Aorta (tissue), 5 donors: ENCODE measurements at regions not wholly inside any gene's neighbourhood (a gene's known extent, or its start where the extent isn't known, plus 50 kb on each side); places are given as distances from the start of the nearest gene placed in this dataset.

Experiments
- ATAC-seq: fragments of 200-7000 bp; cut with Tn5 transposase; one replicate; pipeline ENCODE4 v1.9.1; 2022; ENCODE audit warnings: moderate library complexity; ENCODE audit not compliant: low FRiP score
- DNase-seq, 2 donors: peaks; one replicate each; pipeline ENCODE4 v3.0.0-alpha.2; 2020
- H3K27ac ChIP-seq, 2 donors: one replicate each; pipeline ENCODE4 v1.5.1; 2013; ENCODE audit warnings: low read length in 2 of 2, mild to moderate bottlenecking in 2 of 2, moderate library complexity in 2 of 2, control low read depth in 1 of 2, inconsistent platforms in 1 of 2, low read depth in 1 of 2
- H3K27me3 ChIP-seq, 2 donors: one replicate each; pipeline ENCODE4 v1.6.1; 2013; ENCODE audit warnings: control low read depth in 1 of 2, low read length in 1 of 2, mild to moderate bottlenecking in 1 of 2, moderate library complexity in 1 of 2; ENCODE audit not compliant: insufficient read depth in 2 of 2, control insufficient read depth in 1 of 2
- H3K36me3 ChIP-seq, 2 donors: one replicate each; pipeline ENCODE4 v1.6.1; 2013; ENCODE audit warnings: control low read depth in 1 of 2, low read length in 1 of 2, mild to moderate bottlenecking in 1 of 2; ENCODE audit not compliant: insufficient read depth in 2 of 2, control insufficient read depth in 1 of 2
- H3K4me1 ChIP-seq, 2 donors: one replicate each; pipeline ENCODE4 v1.6.1; 2013; ENCODE audit warnings: low read length in 2 of 2, control low read depth in 1 of 2, mild to moderate bottlenecking in 1 of 2, moderate library complexity in 1 of 2; ENCODE audit not compliant: insufficient read depth in 2 of 2, control insufficient read depth in 1 of 2
- H3K4me3 ChIP-seq, 2 donors: one replicate each; pipeline ENCODE4 v1.5.1; 2013; ENCODE audit warnings: low read length in 2 of 2, control low read depth in 1 of 2, mild to moderate bottlenecking in 1 of 2
- H3K9me3 ChIP-seq: one replicate; pipeline ENCODE4 v1.6.1; 2013; ENCODE audit warnings: mild to moderate bottlenecking, low read length; ENCODE audit not compliant: control insufficient read depth
- WGBS, 2 donors: extraction: QIAGEN DNeasy Blood & Tissue Kit; methylation state at CpG; one replicate each; pipeline ENCODE4 v1.1.7; 2013; 5-methylcytosine and 5-hydroxymethylcytosine counted together
- intact Hi-C, 2 donors: fragments of 100-400 bp; cut with DNase I; formaldehyde crosslinking; loops; one replicate each; pipeline versions ENCODE4 v1.14.2 to v1.15.0; 2022
- donor health status: healthy with polysubstance abuse.
- donor health status: Bipolar disorder and iron deficiency.
- donor health status: DM: no; HTN: no; CAD: no.
- donor health status: DM: no; HTN: no; CAD: no.
- donor health status: DM: yes; HTN: yes; CAD: no.

- WGBS, 2 donors: 90 to 91% methylated on average over 2 of the region's 2 CpGs
- Histone ChIP-seq H3K4me3 (no peak overlapping the region), H3K27ac (no peak overlapping the region), H3K27me3 (no peaks in the 10 kb centered on the region), H3K9me3 (no peaks in the 10 kb centered on the region), H3K4me1 (no peaks in the 10 kb centered on the region), H3K36me3 (no peaks in the 10 kb centered on the region)
- intact Hi-C loops: no loop called here
- ATAC-seq (no peak), DNase-seq (no peak)
These were observed 85.7 kb upstream of the SOX4 start for GRCh38 chr6:21507811-21508210.

DNA sequence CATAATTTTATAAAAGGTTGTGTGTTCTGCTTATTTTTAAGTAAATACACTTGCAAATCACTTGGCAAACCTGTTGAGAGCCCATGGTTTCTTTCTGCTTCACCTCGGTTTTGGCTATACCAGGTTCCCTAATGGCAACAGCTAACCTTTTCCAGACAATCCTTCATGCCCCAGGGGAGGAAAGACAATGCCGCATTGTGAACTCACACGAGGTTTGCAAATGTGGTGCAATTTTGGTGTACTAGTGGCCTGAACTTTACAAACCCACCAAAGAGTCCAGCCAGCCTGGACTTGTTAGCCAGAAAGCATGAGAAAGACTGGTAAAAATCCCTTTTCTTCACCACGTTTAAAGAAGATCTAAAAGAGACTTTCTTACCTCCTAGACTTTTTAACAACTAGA is 84.8 kb upstream of the SOX4 start:
- 76 to 82% methylated on average over 4 of the region's 4 CpGs for WGBS, 2 donors
- ATAC-seq (no peak), DNase-seq (no peak)
- H3K4me1 ChIP-seq: no peaks in the 10 kb centered on the region
- H3K9me3 ChIP-seq: no peaks in the 10 kb centered on the region
- H3K27me3 ChIP-seq: no peaks in the 10 kb centered on the region
- H3K36me3 ChIP-seq: no peaks in the 10 kb centered on the region
- intact Hi-C loops: no loop called here
- no peak overlapping the region for H3K4me3 ChIP-seq
- no peak overlapping the region for H3K27ac ChIP-seq

DNA sequence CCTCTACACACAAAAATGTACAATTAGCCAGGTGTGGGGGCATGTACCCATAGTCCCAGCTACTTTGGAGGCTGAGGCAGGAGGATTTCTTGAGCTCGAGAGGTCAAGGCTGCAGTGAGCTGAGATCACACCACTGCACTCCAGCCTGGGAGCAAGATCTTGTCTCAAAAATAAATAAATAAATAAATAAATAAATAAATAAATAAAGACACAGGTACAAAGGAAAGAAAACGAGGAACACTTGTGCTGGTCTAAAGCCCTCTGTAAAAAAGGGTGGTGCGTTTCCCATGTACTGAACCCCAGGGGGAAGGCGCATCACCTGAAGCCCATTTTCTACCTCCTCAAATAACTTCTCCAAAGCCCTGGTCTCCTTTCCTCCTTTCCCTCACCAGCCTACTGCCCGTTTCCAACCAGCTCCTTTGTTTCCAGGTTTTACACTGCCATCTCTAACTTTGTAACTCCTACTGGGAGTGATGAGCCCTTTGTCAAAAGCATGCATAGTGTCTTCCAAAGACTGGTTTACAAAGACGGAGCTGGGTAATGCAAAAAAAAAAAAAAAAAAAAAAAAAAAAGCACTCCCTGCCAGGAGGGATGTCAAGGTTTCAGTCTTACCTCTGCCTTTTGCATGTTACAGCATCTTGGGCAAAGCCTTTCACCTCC is 81.5 kb upstream of the SOX4 start:
- WGBS, 2 donors: 88 to 91% methylated on average over 6 of the region's 6 CpGs
- no peak for ATAC-seq
- H3K4me3 ChIP-seq: no peak overlapping the region

DNA sequence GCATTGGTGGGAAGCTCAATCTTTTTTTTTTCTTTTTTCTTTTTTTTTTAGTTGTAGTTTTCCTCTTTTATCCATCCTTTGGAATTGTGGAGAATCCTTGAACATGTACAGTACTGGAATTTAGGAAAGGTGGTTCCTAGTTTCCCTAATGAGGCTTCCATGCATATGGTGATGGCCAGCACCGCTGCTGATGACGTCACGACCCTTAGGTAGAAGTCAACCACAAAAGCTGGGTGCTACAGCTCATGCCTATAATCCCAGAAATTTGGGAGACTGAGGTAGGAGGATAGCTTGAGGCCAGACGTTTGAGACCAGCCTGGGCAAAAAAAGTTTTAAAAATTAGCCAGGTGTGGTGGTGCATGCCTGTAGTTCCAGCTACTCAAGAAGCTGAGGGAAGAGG is 79.3 kb upstream of the SOX4 start:
- no peak overlapping the region for H3K4me3 ChIP-seq
- H3K36me3 ChIP-seq: no peaks in the 10 kb centered on the region
- 87 to 88% methylated on average over 4 of the region's 4 CpGs for WGBS, 2 donors
- H3K27me3 ChIP-seq: no peaks in the 10 kb centered on the region
- no peak overlapping the region for H3K27ac ChIP-seq
- DNase-seq (no peak), ATAC-seq (no peak)
- intact Hi-C loops: no loop called here
- no peaks in the 10 kb centered on the region for H3K4me1 ChIP-seq
- H3K9me3 ChIP-seq: no peaks in the 10 kb centered on the region

More for the DNA sequence above, 81.5 kb upstream of the SOX4 start:
- no peaks in the 10 kb centered on the region for H3K36me3 ChIP-seq
- intact Hi-C loops: no loop called here
- no peaks in the 10 kb centered on the region for H3K9me3 ChIP-seq
- no peak overlapping the region for H3K27ac ChIP-seq
- H3K4me1 ChIP-seq: no peaks in the 10 kb centered on the region
- DNase-seq: no peak
- H3K27me3 ChIP-seq: no peaks in the 10 kb centered on the region

- 72 to 74% methylated on average over 4 of the region's 4 CpGs for WGBS, 2 donors
- H3K27ac ChIP-seq: no peak overlapping the region
- H3K9me3 ChIP-seq: no peaks in the 10 kb centered on the region
- H3K4me1 ChIP-seq: no peaks in the 10 kb centered on the region
- H3K36me3 ChIP-seq: no peaks in the 10 kb centered on the region
- DNase-seq: no peak
- ATAC-seq: no peak
- H3K4me3 ChIP-seq: no peak overlapping the region
- intact Hi-C loops: no loop called here
- no peaks in the 10 kb centered on the region for H3K27me3 ChIP-seq
These were observed 75.2 kb upstream of the SOX4 start for GRCh38 chr6:21518317-21518716.

- intact Hi-C loops: no loop called here
- Histone ChIP-seq H3K36me3 (no peaks in the 10 kb centered on the region), H3K27ac (no peak overlapping the region), H3K9me3 (no peaks in the 10 kb centered on the region), H3K4me3 (no peak overlapping the region), H3K27me3 (no peaks in the 10 kb centered on the region), H3K4me1 (no peaks in the 10 kb centered on the region)
- DNase-seq (no peak), ATAC-seq (no peak)
- WGBS, 2 donors: 82 to 89% methylated on average over 1 of the region's 1 CpG
These were observed 73.9 kb upstream of the SOX4 start for GRCh38 chr6:21519642-21520041.

DNA sequence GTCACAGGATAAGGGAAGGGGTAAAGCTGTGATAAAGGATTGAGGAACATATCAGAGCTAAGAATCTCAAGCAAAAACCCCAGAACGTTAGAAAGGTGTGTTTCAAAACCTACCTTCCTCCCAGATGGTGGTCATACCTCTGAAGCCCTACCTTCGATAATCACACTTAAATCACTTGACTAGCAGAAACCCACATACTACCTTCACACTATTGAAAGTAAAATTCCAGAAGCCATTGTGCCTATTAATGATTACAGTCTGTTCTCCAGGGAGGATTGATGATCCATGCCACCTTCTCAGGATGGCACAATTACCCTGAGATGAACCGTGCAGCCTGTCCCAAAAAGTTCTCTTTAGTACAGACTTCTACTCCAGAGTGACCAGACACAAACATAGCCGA is 72.3 kb upstream of the SOX4 start:
- DNase-seq (no peak), ATAC-seq (no peak)
- Histone ChIP-seq H3K9me3 (no peaks in the 10 kb centered on the region), H3K27ac (no peak overlapping the region), H3K4me1 (no peaks in the 10 kb centered on the region), H3K36me3 (no peaks in the 10 kb centered on the region), H3K27me3 (no peaks in the 10 kb centered on the region), H3K4me3 (no peak overlapping the region)
- WGBS, 2 donors: 68 to 75% methylated on average over 4 of the region's 4 CpGs
- intact Hi-C loops: no loop called here

GRCh38 chr6:21522143-21522747 is 71.3 kb upstream of the SOX4 start:
- H3K4me3 ChIP-seq: no peak overlapping the region
- intact Hi-C loops: no loop called here
- no peaks in the 10 kb centered on the region for H3K9me3 ChIP-seq
- no peak overlapping the region for H3K27ac ChIP-seq
- no peaks in the 10 kb centered on the region for H3K36me3 ChIP-seq
- 92 to 94% methylated on average over 14 of the region's 14 CpGs for WGBS, 2 donors
- no peaks in the 10 kb centered on the region for H3K27me3 ChIP-seq
- DNase-seq (no peak), ATAC-seq (no peak)
- H3K4me1 ChIP-seq: no peaks in the 10 kb centered on the region

GRCh38 chr6:21522797-21523456 is 70.6 kb upstream of the SOX4 start:
- intact Hi-C loops: no loop called here
- Histone ChIP-seq H3K9me3 (no peaks in the 10 kb centered on the region), H3K27me3 (no peaks in the 10 kb centered on the region), H3K36me3 (no peaks in the 10 kb centered on the region), H3K4me3 (no peak overlapping the region), H3K27ac (no peak overlapping the region), H3K4me1 (no peaks in the 10 kb centered on the region)
- DNase-seq (no peak), ATAC-seq (no peak)
- 81% methylated on average over 21 of the region's 21 CpGs for WGBS, 2 donors
